Islet of Langerhans (tissue), 1 donor: ENCODE measurements at regions not wholly inside any gene's neighbourhood (a gene's known extent, or its start where the extent isn't known, plus 50 kb on each side); places are given as distances from the start of the nearest gene placed in this dataset.
"Not testable (repeated sequence)": the region's sequence is repeated elsewhere in the genome, so short reads cannot be mapped to it uniquely, and the experiment has no call there.

ENCODE experiments used
- FAIRE-seq: peaks from one replicate; lab custom pipeline; 2011; peaks lifted over from hg19 to GRCh38; lab: Jason Lieb, UNC

GRCh38 chr12:60522684-60523400, 927.0 kb downstream of the SLC16A7 start:
- FAIRE-seq = no peak

GRCh38 chr12:60529261-60529660, 933.4 kb downstream of the SLC16A7 start:
- no peak for FAIRE-seq

GRCh38 chr12:60529723-60530122, 933.9 kb downstream of the SLC16A7 start:
- no peak for FAIRE-seq

- FAIRE-seq = no peak
These were observed 939.5 kb downstream of the SLC16A7 start for GRCh38 chr12:60535363-60535762.

- no peak for FAIRE-seq
These were observed 943.8 kb downstream of the SLC16A7 start for GRCh38 chr12:60539592-60539991.

- FAIRE-seq = no peak
These were observed 973.1 kb downstream of the SLC16A7 start for GRCh38 chr12:60568914-60569313.

GRCh38 chr12:60577607-60578006, 981.8 kb downstream of the SLC16A7 start:
- FAIRE-seq = no peak

GRCh38 chr12:60587664-60588063, 991.8 kb downstream of the SLC16A7 start:
- not testable (repeated sequence) for FAIRE-seq

- FAIRE-seq = no peak
These were observed 998.3 kb downstream of the SLC16A7 start for GRCh38 chr12:60594035-60594711.

GRCh38 chr12:60602601-60603000, 1006.8 kb downstream of the SLC16A7 start:
- no peak for FAIRE-seq

GRCh38 chr12:60603475-60603874, 1007.6 kb downstream of the SLC16A7 start:
- FAIRE-seq = not testable (repeated sequence)

- no peak for FAIRE-seq
These were observed 1020.6 kb downstream of the SLC16A7 start for GRCh38 chr12:60616400-60616799.

GRCh38 chr12:60630796-60631195, 1035.0 kb downstream of the SLC16A7 start:
- no peak for FAIRE-seq

GRCh38 chr12:60644076-60644475, 1048.2 kb downstream of the SLC16A7 start:
- no peak for FAIRE-seq

- no peak for FAIRE-seq
These were observed 1071.1 kb downstream of the SLC16A7 start for GRCh38 chr12:60666895-60667294.

GRCh38 chr12:60672949-60673348, 1077.1 kb downstream of the SLC16A7 start:
- no peak for FAIRE-seq

- FAIRE-seq = no peak
These were observed 1089.3 kb downstream of the SLC16A7 start for GRCh38 chr12:60684988-60685655.

- no peak for FAIRE-seq
These were observed 1093.3 kb downstream of the SLC16A7 start for GRCh38 chr12:60689137-60689536.

- no peak for FAIRE-seq
These were observed 1097.3 kb downstream of the SLC16A7 start for GRCh38 chr12:60693019-60693626.

- FAIRE-seq = no peak
These were observed 1108.5 kb downstream of the SLC16A7 start for GRCh38 chr12:60704171-60704914.

GRCh38 chr12:60710246-60710645, 1114.4 kb downstream of the SLC16A7 start:
- no peak for FAIRE-seq
